Activated CD8-positive, alpha-beta memory T cell treated with anti-CD3 and anti-CD28 coated beads for 24 hours (primary cell): ENCODE measurements at regions not wholly inside any gene's neighbourhood (a gene's known extent, or its start where the extent isn't known, plus 50 kb on each side); places are given as distances from the start of the nearest gene placed in this dataset.
A peak's percentile ranks its signal among the peaks of the same experiment; 100 is the strongest.

Source experiments
- DNase-seq: peaks from one replicate; pipeline ENCODE4 v3.0.0-alpha.2; 2020

DNA sequence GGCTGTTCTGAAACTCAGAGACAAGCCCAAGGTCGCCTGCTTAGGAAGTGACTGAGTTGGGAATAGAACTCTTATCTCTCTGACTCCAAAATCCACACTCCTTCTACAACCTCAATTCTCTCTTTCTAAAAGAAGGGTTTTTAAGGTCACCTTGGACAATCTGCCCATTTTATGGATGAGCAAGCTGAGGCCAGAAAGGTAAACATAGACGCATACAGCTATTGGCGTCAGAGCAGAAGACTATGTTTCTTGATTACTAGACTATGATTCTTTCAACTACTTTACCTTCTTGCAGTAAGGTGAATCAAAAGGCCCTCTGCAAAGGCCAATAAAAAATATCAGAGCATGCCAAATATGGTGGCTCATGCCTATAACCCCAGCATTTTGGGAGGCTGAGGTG, 276.6 kb downstream of the CLIC5 start:
- no peak for DNase-seq

DNA sequence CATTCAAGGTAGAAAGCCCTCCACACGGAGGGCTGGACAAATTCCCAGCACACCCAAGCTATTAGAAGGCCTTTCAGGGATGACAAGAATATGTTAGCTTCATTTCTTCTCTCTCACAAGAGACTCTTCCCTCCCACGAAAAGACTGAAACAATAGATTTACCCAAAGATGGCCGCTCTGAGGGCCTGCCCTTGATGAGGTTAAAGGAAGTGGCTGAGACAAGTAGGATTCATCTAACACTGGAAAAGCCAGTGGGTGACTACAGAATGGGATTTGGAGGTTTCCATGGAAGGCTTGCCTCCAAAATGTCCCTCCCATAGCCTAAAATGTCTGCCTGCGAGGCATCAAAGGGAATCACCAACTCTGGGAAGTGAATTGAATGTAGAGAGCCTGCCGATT, 277.6 kb downstream of the CLIC5 start:
- no peak for DNase-seq

DNA sequence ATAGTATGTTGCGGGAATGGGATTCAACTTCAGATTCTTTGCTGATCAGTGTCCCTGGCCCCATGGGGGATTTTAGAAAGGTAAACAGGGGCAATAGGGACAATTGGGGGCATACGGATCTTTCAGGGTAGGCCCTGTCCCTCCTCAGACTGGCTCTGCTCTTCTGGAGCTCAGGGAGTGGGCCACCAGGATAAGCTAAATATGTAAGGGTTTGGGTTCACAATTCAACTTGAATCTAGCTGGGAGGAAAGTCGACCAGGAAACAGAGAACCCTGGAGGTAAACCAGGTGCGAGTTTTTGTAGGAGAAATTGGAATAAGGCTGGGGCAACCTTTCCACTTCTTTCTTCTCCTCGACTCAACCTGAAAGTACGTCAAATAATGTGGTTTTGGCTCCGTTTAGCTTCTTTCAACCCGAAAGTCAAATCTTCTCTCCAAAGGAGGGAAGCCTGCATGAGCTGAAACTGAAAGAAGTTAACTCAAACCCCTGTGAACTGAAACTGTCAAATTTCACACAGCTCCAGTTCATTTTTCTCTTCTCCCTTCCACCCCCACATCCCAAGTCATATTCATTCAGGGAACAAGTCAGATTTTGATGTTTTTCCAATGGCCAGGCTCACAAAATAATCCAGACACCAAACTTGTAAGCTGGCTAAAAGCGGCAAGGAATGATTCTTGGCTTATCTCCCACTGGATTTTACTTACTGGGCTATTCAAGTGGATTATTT, 278.2 kb downstream of the CLIC5 start:
- peak; percentile 70 for DNase-seq

DNA sequence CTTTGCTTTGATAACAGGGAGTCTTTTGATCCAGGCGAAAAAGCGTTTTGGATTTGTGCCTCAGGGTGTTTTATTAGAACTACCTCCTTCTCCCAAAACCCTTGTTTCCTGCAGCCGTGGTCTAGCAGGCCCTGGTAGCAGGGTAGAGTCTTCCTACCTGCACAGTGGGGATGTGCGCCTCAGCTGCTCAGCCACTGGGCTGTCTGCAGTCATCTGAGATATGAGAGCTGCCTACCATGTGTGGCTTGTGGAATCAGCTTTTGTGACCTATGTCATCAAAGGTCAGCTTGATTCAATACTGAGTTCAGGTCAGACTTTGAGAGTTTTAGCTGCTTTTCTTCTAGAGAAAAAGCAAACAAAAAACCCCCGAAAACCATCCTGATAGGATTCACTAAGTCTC, 279.5 kb downstream of the CLIC5 start:
- no peak for DNase-seq

DNA sequence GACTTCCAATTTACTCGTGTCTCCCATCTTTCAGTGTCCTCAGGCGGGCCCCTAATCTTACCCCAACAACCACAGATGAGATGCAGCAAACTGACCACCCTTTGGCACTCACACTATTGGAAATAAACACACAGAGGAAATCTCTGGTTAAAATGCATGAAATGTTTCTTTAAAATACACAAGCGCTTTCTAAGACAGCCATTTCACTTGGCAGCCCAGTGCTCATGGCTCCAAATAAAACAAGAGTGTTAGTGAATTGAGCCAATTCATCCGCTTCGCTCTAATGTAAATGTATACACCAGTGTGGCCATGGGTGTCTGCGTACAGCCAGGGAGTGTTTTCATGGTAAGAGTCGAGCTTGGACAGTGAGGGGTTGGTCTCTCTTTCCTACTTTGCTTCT, 282.9 kb downstream of the CLIC5 start:
- no peak for DNase-seq

DNA sequence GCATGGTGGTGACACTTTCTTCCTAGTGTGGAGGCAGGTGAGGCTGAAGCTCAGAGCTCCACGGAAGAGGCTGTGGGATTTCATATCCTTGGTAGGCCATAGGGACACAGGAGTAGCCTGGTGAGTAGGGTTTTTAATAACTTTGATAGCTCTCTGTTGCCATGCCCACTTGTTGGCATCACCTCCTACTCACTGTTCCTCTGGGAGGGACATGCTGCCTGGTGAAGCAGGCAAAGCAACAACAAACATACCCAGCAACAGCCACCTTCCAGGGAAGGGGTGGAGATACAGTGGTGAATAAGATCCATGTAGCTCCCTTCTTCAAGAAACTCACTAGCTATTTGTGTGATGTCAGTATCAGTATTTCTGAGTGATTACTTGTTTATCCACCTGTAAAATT, 285.4 kb downstream of the CLIC5 start:
- no peak for DNase-seq

DNA sequence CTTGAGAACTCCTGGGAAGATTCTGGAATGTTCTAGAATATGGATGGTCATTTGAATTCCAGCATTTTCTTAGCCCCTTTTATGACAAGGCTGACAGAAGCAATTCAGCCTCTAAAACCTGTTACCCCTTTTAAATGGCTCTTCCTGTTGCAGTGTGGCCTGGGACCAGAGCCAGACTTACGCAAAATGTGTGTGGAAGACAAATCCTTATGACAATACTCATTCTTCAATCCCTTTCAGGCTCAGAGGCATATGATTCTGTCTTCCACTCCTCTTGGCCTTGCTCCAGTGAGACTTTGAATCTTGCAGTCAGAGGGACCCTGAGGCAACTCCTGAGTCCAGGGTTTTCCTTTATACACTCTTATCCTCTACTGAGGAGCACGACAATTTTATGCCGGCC, 287.0 kb downstream of the CLIC5 start:
- no peak for DNase-seq

DNA sequence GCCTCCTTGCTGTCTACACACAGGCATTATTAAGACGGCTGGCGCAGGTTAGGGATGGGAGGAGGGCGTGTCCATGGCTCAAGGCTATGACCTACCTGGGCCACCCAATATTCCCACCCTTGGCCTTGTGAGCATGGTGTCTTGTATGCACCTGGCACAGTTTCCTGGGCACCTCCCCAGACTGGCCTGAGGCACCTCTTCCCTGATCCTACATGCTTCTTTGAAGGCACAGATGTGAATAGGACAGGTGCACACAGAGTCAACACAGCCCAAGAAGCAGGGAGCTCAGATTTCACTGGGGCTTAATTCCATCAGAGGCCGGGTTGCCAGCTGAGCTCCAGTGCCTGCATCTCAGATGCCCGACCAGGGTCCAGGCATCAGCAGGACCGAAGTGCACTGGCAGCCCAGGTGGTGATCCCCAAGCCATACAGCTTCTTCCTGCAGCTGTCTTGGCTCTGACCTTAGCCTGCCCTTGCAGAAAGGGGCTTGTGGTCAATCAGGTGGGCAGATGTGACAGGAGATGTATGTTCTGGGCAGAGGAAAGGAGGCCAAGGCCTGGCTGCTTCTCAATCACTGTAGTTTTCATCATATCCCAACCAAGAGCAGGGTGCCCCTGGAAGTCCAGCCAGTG, 287.7 kb downstream of the CLIC5 start:
- DNase-seq = no peak

DNA sequence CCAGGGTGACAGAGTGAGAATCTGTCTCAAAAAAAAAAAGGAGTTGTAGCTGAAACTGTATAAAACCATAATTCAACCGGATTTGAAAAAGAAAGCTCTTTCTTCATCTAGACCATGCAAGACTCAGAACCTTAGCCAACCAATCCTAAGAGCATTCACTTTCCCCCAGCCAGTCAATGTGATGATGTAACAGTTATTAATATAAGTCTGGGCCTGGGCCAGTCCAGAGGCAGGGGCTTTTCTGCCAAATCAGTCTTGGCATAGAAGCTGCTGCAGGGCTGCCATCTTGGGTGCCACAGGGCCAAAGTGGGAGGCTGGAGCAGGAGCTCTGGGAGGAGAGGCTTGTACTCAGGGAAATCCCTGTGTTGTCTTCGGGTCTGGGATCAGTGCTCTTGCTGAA, 288.4 kb downstream of the CLIC5 start:
- DNase-seq = no peak

DNA sequence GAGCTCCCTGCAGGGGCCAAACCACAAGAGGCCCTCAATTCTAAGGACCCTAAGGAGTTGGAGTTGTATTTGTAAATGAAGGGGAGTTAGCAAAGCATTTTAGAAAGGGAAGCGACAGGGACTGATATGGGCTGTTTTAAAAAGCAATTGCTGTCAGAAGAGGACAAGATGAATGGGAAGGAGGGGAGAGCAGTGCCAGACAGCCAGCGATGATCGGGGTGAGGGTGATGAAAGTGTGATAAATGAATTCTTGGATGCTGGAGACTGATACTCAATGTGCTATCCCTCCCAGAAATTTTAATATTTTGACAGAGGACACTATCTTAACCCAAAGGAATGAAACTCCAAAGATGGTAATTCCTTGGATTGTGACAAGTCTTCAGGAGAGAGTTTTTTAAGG, 289.2 kb downstream of the CLIC5 start:
- no peak for DNase-seq

DNA sequence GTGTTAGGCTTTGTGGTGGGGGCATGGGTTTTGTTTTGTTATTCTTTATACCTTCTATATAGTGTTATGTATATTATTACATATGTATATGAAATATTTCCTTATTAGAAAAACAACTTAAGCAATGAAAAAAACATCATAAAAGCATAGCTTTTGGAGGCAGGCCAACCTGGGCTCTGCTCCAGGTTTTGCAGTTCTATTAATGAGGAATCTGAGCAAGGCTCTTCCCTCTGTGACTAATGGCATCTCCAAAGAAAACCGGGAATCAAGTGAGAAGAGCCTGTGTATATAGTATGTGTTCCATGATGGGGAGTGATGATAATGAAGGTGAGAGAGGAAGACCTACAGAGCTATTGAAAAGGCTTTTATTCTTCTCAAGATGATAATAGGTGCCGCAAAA, 291.1 kb downstream of the CLIC5 start:
- DNase-seq = no peak

DNA sequence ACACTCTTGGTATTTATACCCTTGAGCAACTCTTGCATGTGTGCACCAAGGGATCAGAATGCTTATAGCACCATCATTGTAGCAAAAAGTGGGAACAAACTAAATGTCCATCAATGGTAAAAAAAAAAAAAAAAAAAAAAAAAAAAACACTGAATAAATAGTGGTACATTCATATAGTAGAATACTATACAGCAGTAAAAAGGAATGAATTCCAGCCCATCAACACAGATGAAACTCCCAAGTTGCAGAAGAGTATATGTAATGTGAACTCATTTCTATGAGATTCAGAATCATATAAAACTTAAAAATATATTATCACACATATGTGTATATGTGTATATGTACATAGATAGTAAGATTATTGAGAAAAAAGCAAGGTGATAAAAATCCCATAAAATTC, 291.6 kb downstream of the CLIC5 start:
- DNase-seq = no peak

DNA sequence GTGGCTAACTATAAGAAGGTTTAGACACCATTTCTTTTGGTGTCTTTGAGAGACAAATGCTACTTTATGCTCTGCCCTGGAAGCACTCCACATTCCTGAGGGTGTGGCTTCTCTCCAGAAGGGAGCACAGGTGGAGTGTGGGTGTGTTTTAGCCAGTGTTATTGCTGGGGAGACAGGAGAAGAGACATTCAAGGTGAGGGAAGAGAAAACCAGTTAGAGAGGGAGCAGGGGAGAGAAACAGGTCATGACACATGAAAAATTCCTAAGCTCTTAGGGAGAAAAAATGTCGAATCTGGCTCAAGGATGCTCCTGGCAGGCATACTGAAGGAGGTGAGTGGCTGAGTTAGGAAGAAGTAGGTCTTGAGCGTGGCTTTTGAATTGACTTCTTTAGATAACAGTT, 292.8 kb downstream of the CLIC5 start:
- DNase-seq = no peak

DNA sequence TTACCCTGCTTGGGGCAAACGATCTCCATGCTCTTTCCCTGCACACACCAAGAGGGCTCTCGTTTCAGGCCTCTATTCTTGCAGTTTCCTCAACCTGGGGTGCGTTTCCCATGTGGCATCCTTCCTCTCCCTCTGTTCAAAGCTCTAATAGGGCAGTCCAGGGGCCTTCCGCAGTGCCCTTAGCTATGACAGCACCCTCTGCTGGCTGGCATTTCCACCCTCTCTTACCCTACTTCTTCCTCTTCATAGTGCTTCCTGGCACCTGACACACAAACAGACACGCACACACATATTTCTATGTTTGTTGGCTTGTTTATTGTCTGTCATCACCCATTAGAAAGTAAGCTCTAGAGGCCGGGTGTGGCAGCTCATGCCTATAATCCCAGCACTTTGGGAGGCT, 294.0 kb downstream of the CLIC5 start:
- no peak for DNase-seq

DNA sequence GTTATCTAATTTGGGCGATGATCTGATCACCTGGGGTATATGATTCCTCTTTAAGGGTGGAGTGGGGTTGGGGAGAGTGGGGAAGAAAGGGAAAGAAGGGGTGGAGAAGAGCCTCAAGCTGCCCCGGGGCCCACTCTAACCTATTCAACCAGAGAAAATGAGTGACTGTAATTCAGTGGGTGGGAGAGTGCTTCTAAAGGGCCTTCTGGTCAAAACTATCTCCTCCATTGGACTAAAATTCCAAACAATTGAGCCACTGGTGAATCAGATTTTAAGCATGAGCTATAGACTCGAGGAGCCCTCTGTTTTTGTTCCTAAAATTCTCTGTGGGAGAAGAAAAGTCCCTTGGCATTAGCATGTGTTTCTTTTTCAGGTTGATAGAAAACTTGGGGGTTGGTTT, 296.8 kb downstream of the CLIC5 start:
- DNase-seq = no peak

DNA sequence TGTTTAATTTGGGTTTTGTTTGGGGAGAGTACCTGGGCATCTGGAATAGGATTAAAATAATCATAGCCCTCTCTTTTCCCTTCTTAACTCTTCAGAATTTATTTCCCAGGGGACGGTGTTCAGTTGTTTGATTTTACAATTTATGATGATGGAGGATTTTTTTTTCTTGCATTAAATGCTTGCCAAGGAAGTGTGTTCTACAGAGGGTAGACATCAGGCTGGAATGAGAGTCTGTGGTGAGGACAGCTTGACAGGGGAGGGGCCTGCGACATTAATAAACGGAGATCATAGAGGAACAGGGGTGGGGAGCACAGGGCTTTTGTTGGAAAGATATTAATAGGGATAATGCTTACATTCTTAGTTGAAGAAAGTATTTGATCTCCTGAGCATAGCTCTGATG, 297.5 kb downstream of the CLIC5 start:
- no peak for DNase-seq

DNA sequence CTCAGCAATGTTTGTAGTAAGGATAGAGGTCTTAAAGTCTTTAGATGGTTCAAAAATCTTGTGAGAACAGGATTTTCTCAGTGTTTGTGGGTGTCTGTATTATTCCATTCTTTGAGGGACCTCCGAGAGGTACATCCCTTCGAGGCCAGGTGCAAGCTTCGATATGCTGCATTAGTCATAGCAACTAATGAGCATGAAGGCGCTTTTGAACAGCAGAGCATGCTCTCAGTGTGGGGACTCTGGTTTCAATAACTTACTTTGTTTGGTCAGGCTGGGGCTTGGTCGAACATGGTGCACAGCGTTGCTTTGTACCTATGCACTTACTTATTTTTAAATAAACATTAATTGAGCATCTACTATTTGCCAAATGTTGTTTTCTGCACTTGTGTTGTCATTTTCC, 297.9 kb downstream of the CLIC5 start:
- no peak for DNase-seq

DNA sequence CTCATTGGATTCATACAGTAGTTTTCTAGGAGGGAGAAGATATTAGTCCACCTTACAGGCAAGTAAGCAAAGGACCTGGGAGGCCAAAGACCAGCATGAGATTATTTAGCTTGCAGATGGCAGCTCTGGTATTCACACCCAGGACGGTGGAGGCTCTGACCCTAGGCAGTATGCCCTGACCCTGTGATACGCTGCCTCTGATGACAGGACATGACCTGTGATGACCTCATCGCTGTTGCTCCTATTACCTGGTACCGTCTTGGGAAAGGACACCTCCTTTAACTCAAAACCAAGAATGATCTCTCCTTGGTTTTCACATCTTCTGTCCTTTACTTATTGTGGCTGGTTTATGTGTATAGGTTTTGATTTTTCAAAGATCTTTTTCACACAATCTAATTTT, 298.6 kb downstream of the CLIC5 start:
- DNase-seq = no peak

DNA sequence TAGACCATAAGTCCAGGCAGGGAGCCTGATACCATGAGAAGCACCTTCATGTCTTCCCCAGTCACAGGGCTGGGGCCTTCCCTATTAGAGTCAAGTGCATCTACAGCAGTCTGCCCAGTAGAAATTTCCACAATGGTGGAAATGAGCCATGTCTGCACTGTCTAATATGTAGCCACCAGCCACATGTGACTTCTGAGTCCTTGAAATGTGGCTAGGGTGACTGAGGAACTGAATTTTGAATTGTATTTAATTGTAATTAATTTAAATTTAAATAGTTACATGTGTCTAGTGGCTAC, 300.2 kb downstream of the CLIC5 start:
- no peak for DNase-seq

DNA sequence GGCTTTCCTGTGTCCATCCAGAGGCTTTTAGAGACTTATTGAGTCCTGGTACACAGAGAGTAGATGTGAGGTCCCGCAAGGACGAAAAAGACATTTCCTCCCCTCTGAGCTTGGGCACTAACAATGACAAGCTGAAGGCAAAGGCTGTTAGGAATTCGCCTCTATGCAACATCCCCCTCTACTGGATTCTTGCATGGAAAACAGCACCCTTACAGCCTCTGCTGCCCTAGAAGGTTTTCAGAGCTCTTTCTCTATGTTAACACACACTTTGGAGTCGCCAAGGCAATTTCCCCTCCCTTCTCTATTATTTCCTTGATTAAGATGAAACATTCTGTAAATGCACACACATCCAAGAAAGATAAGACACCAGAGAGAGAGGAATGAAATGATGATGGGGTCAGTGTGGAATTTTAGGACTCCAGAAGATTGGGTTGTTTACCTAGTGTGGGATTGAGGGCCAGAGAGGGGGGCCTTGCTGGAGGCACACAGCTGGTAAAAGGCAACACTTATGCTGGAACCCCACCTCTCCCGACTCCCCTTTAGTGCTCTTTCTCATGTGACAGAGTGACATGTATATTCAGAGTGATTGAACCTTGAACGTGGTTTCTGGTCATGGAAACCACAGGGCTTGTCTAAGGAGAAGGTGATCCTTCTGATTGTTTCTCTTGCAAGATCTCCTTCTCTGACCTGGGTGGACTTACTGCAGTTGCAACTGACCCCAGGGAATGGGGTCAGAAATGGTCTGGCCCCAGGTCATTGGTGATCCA, 300.7 kb downstream of the CLIC5 start:
- no peak for DNase-seq

DNA sequence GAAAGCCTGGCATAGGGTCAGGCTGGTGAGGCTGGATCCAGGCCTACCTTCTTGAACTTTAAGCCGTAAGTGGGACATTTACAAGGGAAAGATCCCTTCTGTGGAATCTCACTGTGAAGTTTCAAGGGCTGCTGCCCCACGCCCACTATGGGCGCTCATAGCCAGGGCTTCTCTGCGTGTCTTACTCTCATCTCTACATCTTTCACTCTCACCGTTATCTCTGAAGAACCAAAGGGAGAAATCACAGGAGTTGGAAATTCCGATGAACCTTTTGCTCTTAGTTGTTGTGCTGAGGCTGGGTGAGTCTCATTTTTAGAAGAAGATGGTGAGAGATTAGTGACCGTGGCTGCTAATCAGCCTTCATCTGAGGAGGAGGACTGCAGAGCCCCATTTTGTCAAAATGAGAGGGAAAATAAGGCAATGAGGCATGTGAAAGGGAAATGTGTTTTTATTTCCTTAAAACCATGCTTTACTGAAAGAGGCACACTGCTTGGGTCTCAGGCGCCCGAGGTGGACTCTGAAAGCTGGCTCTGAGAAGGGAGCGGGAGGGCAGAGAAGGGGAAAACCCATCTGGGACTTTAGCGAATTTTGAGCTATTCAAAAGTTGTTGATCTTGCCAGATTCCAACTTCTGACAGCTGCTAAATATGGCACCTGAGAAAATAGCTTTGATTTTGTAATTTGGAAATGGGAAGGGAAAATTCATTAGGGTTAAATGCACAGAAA, 301.5 kb downstream of the CLIC5 start:
- DNase-seq = no peak
